Erythroblast (primary cell): ENCODE measurements at regions not wholly inside any gene's neighbourhood (a gene's known extent, or its start where the extent isn't known, plus 50 kb on each side); places are given as distances from the start of the nearest gene placed in this dataset.

ENCODE experiments used
- GATA1 ChIP-seq: IDR thresholded peaks from 2 replicates; pipeline ENCODE4 v1.6.1; 2011; ENCODE audit warnings: low read depth, mild to moderate bottlenecking, control low read depth, low read length, moderate library complexity
- POLR2A ChIP-seq: IDR thresholded peaks from 2 replicates; pipeline ENCODE4 v1.6.1; 2011; ENCODE audit warnings: mild to moderate bottlenecking, low read length

DNA sequence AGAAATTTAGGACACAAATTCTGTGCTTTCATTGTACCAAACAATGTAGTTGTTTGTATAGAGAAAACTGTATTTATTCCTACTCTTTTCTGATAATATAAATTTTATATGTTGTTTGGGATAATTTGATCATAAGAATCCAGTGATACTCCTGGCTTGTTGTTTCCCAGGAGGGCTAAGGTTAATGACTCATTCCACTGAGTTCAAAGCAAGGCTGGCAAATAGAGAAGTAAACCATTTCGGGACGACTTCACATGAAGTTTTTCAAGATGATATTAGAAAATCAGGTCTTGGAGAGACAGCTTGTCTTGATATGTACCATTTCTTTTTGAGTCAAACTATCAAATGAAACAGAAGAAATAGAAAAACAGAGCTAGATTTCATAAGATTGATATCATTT lies 326.1 kb upstream of the CNR1 start:
- TF ChIP-seq POLR2A (no peak), GATA1 (no peak)
